Kidney tubule cell (primary cell): ENCODE measurements at regions not wholly inside any gene's neighbourhood (a gene's known extent, or its start where the extent isn't known, plus 50 kb on each side); places are given as distances from the start of the nearest gene placed in this dataset.
"Not testable (repeated sequence)": the region's sequence is repeated elsewhere in the genome, so short reads cannot be mapped to it uniquely, and the experiment has no call there.

Source experiments
- DNase-seq: peaks from one replicate; pipeline ENCODE4 v3.0.0-alpha.2; 2018; ENCODE audit warnings: low spot score

- DNase-seq: not testable (repeated sequence)
These were observed 79.2 kb downstream of the PXDC1 start for GRCh38 chr6:3672339-3672738.

GRCh38 chr6:3671382-3671781, 80.1 kb downstream of the PXDC1 start:
- DNase-seq: no peak

DNA sequence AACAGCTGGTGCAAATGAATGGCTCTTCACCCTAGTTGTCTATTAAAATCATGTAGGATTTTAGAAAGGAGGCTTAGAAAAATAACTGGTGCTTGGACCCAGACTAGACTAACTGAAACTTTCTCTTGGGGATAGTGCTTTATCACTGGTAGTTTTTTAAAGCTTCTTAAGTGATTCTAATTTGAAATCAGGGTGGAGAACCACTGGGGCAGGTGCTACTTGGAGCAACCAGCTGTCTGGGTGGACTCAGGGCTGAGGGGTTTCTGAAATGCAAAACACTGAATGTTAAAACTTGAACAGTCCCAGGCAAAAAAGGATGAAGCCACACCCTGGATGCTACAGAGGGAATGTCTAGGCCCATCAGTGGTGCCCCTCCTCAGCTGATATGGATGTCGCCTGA, 81.2 kb downstream of the PXDC1 start:
- DNase-seq: no peak

- no peak for DNase-seq
These were observed 81.6 kb downstream of the PXDC1 start for GRCh38 chr6:3669916-3670315.

DNA sequence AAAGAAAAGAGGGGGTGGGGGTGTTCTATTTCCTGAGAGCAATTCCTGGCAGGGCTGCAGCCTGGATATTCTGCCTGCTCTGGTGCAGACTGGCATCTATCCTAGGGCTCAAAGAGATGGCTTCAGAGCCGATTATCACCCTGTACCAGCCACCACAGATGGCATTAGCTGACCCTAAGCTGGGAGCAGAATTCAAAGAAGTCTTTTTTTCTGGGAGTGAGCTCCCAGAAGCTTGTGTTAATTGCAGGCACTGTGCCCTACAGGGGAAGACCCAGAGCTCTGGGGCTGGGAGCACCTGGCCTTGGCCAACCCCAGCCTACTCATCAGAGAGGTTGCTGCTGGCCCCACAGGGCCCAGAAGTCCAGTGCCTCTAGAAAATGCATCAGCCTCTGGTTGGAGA, 85.9 kb downstream of the PXDC1 start:
- DNase-seq: no peak

DNA sequence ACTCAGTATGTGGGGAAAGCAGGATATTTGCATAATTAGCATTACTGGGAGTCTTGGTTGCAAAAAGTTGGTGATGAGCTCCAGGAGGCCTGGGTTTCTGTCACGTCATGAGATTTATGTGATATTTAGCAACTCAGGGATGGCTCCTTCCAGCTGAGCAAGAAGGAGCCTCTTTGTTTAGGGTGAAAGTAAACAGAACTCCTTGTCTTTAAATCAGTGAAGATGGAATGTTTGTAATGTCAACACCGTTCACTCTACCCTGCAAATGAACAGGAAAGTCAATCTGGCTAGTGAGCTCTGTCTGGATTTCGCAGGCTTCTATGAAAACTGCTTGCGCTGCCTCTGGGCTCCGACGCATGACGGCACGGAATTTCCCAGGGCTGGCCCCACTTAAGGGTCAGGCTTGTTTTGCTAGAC, 86.9 kb downstream of the PXDC1 start:
- peak; percentile 38 for DNase-seq

DNA sequence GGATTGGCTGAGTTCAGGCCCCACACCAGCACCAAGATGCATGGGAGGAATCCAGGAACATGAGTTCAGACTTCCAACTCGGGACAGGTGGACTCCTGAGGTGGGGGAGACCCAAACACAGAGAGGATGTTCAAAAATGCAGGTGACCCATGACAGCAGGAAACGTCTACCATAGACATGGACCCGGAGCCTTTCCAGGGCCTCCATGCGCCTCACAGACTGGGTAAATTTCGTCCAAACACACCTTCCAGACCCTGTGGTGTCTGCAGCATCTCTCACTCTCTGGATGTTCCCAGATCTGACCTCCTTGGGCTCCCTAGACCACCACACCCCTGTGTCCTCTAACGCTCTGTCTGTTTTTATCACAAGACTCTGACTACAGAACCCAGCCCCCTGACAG, 87.7 kb downstream of the PXDC1 start:
- DNase-seq: no peak

- DNase-seq: no peak
These were observed 88.4 kb downstream of the PXDC1 start for GRCh38 chr6:3663081-3663480.

DNA sequence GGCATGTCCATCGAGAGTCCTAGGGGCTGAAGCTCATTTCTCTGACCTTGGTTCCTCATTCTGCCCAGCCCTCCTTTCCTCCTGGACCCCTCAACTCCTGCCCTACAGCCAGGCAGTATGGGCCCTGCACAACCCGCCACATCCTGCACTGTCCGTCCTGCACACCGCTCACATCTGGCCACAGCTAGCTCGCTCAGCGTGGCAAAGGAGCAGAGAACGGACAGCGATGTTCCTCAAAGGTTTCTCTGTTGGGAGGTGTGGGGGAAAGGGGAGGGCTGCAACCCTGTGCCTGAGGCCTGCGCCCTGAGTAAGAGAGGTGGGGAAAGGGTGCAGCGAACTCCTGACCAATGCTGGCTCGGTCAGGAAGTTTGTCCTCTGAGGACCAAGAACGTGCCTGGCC, 90.1 kb downstream of the PXDC1 start:
- no peak for DNase-seq

DNA sequence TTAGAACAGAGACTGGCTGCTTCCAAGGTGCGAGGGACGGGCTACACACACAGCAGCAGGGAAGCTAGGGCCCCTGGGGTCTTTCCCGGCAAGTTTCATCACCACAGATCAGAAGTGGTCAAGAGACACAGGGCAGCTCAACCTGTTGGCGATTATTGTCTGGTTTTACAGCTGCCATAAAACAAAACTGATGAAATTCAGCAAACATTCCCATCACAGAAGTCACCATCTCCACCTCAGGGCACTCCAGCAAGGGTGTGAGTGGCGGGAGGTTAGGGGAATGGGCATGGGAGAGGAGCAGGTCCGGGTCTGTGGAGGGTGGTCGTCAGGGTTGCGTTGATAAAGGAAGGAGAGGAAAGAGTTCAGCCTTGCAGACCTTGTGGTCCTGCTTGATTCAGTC, 91.0 kb downstream of the PXDC1 start:
- DNase-seq: no peak

- DNase-seq: no peak
These were observed 91.8 kb downstream of the PXDC1 start for GRCh38 chr6:3659748-3660147.

- no peak for DNase-seq
These were observed 95.4 kb downstream of the PXDC1 start for GRCh38 chr6:3656076-3656475.

DNA sequence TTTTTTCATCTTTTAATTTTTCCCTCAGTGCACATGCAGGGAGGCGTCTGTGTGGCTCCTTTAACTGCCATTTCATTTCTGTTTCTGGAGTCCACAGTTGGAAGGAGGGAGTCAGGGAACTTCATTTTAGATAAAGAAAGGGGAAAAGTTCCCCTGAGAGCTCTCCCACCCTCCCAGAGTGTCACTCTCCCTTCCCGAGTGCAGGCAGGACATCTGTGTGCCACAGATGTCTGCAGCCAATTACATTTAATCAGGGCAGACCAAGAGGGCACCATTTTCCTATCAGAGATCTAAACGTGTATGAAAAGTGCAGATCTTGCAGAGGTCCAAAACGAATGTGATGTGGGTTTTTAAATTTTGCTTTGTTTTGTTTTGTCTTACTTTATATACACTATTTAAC, 96.6 kb downstream of the PXDC1 start:
- no peak for DNase-seq

DNA sequence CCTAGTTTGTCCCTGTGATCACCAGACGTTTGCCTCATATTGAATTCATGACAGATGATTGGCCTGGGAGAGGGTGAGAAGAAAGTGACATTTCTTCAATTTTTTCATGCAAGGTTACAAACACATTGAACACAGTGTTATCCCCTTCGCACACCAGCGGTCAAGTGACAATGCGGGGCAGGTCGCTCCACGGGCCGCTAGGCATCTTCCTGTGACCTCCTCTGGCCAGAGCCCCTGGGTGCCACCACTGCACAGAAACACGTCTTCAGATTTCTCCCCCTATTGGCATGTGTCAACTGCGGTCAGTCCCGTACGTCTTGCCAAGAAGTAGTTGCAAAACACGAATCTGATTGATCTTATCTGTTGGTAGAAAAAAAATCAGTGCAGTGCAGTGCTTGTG, 97.1 kb downstream of the PXDC1 start:
- DNase-seq: no peak

GRCh38 chr6:3653528-3654070, 97.9 kb downstream of the PXDC1 start:
- DNase-seq: no peak

DNA sequence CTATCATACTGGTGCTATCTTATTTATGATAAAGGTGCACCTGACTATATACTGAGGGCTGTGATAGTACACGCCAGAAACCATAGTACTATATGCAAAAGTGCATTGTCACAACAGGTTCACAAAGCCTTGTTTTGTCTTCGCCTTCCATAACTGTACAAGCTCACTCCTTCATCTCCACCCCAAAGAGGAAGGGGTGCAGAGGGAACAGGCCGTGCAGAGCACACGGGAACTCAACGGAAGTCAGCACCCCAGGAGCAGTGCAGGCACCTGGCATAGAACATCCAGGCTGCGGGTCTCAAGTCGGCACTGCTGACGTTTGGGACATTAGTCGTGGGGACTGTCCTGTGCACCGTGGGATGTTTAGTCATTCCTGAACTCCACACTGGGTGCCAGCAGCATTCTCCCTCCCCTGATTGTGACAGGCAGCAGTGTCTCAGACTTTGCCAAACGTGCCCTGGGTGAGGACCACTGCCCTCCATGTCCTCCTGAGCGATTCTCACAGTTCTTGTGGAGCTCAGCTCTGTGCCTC, 99.7 kb downstream of the PXDC1 start:
- no peak for DNase-seq

DNA sequence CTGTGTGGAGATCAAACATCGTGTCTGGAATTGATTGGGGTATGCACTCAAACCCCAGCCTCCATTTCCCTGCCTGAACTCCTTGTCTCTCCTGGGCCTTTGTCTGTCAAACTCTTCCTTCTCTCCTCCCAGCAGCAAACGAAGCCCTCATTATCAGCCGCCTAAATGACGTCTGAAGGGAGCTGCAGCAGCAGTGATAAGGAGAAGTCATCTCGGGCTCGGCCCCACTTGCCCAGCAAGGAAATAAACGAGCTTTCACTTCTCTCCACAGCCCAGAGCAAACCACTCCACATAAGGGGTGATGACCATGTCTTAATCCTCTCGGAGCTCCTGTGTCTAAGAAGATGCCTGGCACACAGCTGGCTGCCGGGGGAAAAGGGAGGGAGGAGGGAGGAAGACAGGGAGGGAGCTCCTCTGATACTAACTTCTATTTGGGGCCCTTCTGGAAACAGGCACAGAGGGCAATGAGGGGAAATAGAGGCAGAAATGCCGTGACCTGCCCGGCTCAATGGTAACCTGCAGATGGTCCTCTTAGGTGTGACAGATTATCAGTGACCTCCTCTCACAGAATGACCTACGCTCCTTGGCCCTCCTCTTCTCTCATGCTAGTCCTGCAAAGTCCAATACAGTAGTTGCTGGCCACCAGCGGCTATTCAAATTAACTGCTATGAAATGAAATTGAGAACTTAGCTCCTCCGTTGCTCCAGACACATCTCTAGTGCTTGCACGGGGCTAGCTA, 100.4 kb downstream of the PXDC1 start:
- DNase-seq: no peak

DNA sequence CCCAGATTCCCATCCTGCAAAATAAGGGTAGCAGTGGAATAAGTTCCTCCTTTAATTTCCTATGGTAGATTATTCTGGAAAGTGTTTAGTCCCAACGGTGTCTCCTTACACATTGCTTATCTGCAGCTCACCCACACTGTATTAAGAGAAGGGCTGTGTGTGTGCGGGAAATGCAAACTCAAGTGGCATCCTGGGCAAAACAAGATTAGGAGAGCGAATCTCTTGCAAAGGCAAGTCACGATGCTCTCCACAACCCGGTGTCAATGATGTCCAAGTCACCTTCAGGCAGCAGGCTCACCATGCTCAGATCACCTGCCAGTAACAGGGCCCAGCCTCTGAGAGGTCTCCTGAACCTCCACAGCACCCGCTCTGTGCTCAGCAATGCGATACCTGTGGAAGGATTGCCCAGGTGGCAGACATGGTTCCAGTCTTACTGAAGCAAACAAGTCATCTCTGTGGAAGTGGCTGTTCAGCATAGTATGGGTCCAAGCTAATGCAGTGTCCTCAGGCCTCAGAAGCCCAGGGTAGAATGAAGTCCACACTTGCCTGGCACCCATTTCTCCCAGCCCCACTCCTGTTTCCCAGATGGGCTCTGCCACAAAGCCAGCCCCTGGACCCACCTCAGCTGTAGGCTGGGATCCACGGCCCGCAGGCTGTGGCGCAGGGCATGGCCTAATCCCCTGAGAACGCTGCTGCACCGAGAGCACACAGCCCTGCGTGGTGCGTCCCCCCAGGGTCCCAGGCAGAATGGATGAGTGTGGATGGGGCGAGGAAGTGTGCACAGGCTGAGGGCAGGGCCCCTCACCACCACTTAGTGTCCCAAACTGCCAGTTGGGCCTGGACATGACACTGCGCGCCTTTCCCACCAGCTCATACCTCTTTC, 101.2 kb downstream of the PXDC1 start:
- no peak for DNase-seq

DNA sequence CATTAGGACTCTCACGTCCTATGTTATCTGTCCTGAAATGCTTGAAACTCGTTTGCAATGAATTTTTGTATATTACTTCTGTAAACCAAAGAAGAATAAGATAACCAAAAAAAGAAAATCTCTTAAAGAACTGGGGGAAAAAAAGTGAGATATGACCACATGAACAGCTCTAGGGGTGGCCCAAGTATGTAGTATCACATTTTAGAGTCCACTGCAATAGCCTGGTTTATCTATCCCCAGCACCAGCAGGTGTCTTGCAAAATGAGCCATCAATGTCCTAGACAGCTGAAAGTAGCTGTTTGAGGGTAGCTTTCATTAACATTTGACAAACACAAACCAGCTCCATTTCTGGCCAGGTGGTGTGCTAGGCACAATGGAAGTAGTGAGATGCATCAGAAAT, 102.8 kb downstream of the PXDC1 start:
- DNase-seq: no peak

- no peak for DNase-seq
These were observed 104.7 kb downstream of the PXDC1 start for GRCh38 chr6:3646616-3647362.

DNA sequence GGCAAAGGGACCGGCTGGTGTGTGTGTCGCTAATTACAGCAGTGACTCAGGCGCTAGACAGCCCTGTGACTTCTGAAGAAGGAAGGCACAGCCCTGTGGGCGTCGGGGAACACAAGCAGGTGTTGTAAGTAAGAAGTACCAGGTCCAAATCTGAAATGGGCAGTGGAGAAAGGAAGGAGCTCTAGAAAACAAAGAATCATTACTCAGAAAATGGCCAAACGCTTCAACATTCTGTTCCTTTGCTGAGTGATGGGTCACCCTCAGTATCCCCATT, 106.8 kb downstream of the PXDC1 start:
- DNase-seq: no peak

GRCh38 chr6:3643921-3644738, 107.4 kb downstream of the PXDC1 start:
- no peak for DNase-seq
